Suppressor macrophage (primary cell): ENCODE measurements at regions not wholly inside any gene's neighbourhood (a gene's known extent, or its start where the extent isn't known, plus 50 kb on each side); places are given as distances from the start of the nearest gene placed in this dataset.
"Not testable (repeated sequence)": the region's sequence is repeated elsewhere in the genome, so short reads cannot be mapped to it uniquely, and the experiment has no call there.

Source experiments
- DNase-seq, 4 experiments: peaks; one replicate each; pipeline ENCODE4 v3.0.0-alpha.2; 2020 to 2022

DNA sequence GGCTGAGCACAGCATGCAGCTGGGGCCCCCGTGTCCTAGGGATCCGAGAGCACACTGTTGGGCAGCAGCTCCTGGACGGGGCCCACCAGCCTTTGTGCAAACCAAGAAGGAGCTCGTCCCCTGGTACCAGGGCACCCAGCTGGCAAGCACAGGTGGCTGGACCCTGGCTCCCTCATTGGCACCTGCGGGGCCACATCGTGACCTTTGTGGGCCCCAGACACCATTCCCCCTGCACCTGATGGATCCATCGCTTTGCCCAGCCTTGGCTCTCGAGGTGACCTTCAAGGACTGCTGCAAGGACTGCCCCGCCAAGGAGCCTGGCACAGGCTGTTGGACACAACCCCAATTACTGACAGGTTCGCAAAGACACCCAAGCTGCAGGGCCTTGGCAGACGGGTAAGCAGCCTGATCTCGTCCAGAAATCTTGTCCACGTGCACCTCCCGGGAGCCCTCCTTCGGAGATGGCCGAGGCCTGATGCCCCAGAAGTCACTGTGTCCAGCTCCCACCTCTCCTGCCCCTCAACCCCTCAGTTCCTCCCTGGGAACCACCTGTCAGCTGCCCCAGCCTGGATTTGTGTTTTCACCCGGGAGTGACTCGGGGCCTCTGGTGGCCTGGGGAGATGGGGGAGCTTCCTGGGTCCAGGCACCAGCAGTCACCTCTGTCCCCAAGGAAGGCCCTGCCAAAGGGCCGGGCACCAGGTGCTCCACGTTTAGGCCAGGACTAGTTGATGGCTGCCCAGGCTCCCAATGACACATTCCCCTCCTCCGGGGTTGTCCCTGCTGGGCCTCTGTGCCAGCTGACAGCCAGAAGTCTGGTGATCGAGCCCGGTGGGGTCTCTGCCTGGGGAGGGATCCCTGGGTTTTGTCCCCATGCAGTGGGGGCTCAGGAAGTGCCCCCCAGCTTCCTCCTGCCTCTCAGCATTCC, 137.1 kb upstream of the PPP1R26 start:
- DNase-seq: no peak

DNA sequence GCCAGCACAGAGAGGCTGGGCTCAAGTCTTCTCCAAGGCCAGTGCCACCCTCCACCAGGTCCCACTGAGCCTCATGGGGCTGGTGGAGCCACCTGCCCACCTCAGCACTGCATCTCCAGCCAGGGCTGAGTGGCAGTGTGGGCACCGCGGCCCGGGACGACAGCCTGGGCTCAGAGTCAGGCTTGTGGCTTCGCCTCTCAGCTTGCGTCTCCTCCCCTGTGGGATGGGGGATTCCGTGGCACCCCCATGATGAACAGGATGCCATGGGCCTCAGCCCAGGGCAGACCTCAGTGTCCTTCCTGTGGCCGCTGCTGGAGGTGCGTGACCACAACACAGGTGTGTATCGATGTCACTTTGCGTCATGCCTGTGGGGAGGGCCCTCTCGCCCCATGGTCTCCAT, 136.4 kb upstream of the PPP1R26 start:
- no peak for DNase-seq

DNA sequence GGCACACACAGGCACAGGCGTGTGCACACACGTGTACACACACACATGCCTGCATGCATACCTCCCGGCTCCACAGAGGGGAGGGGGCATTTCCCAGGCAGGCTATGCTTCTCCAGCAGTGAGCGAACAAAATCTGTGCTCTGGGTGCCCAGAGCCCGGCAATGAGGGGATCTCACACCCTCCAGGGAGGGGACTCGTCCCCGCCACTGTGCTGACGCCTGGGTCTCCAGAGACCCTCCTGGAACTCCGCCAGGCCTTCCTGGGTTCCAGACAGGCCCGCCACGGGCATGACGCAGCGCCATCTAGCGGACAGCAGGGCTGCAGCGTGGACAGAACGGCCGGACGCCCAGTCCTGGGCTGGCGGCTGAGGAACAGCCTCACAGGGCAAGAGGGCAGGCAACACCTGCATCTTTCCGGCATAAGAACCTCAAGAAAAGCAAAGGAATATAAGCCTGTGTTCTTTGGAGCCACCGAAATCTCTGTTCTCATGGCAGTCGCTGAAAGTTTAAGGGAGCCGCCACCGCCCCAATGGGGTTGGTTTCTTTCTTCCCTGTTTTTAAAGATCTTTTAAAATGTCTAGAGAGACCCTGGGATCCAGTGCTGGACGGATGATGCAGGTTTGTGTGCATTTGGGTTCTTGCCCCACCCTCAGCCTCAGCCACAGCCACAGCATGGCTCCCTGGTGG, 135.6 kb upstream of the PPP1R26 start:
- DNase-seq: peak; percentile 40 to 78 (median 54)

DNA sequence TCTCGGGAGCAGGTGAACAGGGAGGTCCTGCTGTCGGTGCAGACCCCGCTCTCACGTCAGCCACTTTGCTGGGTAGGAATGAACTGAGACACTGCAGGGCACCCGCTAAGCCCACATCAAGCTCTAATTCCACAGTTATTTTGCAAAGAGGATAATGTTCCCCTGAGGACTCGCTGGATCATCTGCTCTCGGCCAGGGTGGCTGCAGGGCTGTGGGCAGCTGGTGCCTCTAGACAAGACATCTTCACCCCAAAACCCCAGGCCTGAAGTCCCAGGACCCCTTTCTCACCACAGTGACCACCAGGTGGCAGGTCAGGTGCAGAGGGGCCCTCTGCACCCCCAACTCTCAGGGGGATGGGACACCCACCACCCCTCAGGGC, 135.1 kb upstream of the PPP1R26 start:
- DNase-seq: no peak

DNA sequence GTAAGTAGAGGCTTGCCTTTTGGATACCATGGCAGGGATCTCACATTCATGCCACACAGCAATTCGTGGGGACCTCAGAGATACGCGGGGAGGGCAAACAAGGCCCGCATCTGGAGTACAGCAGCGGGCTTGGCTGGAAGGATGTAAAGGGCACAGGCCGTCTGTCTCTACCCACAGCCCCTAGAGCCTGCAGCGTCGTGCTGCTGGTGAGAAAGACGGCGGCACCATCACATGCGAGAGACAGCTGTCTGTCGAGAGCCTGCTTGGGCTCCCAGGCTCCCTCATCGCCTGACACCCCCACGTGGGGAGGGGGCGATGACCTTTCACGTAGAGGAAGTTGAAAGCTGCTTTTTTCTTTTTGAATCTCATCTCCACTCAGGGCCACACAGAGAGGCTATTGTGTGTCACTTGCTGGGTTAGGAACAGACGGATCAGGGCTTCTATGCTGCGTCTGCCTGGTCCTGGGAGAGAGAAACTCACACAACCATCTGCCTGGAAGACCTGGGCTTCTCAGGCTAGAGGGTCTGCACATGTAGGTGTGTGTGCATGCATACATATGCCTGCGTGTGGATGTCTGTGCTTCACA, 134.6 kb upstream of the PPP1R26 start:
- DNase-seq: no peak

GRCh38 chr9:135345775-135346433, 133.7 kb upstream of the PPP1R26 start:
- DNase-seq: no peak

DNA sequence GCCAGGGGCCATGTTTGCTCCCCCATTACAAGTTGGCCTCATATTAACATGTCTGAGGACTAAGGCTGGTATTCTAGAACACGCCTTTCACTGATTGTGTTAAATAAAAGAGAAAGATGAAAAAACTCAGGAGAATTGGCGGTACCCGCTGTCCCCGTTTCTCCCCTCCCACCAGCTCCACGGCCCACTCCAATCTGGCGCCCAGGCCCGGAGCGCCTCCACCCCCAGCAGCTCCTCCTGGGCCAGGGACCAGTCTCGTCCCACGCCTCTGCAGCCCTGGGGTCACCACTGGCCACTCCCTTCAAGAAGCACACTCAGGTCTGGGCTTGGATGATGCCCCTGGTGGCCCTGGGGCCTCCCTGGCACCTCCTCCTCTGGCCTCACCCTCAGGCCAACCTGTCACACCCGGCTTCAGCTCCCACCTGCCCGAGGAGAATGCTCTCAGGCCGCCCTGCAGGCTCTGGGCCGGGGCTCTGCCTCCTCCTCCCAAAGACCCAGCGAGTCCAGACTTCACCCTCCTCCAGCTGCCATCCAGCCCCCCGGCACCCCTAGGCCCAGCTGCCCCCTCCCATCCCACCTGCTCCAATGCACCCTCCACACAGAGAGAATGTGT, 133.0 kb upstream of the PPP1R26 start:
- DNase-seq: no peak

- no peak for DNase-seq
Observed at GRCh38 chr9:135347461-135347860, 132.1 kb upstream of the PPP1R26 start.

- no peak for DNase-seq
Observed at GRCh38 chr9:135348076-135348787, 131.3 kb upstream of the PPP1R26 start.

DNA sequence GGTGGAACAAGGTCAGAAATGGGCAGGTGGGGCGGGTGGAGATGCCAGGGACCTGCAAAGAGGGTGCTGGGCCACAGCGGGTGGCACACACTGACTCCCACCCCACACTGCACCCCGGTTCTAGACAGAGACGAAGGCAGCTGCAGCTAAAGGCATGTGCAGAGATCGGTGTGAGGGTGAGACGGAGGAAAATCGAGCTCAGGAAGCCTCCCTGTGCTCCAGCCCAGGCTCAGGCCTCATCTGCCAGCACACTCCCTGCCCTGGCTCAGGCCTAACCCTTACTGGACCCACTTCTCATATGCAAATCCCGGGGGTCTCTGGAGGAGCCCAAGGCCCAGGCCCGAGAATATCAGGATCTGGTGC, 130.8 kb upstream of the PPP1R26 start:
- DNase-seq: no peak

GRCh38 chr9:135349212-135350002, 130.2 kb upstream of the PPP1R26 start:
- no peak for DNase-seq

DNA sequence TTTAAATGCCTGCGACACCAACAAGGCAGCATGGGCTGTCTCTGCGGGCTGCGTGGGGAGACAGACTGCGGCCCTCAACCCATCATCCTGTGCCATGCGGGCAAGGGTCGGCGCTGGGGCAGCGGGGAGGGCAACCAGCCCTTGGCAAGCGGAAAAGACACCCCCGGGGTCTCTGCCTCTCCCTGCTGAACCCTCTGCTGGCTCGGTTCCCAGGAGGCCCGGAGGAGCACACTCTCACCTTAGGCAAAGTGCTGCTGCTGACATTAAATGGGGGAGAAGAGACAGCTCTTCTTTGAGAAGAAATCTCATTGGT, 129.6 kb upstream of the PPP1R26 start:
- DNase-seq: no peak

DNA sequence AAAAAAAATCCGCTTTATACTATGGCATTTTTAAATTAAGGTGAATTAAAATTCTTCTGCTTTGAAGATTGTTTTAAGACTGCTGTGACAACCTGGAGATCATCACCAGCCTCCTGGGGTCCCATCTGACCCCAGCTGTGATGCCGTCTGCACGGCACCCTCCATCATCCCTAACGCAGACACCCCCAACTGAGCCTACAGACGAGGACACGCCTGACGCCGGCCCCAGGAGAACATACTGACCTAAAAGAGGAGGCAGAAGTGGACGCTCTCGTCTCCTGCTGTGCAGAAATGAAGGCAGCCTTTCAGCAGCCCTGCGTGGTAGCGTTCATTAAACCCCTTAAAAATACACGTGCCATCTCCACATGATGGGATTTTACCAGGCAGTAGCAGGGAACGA, 125.6 kb upstream of the PPP1R26 start:
- DNase-seq: no peak

GRCh38 chr9:135355521-135356011, 124.0 kb upstream of the PPP1R26 start:
- DNase-seq: no peak

DNA sequence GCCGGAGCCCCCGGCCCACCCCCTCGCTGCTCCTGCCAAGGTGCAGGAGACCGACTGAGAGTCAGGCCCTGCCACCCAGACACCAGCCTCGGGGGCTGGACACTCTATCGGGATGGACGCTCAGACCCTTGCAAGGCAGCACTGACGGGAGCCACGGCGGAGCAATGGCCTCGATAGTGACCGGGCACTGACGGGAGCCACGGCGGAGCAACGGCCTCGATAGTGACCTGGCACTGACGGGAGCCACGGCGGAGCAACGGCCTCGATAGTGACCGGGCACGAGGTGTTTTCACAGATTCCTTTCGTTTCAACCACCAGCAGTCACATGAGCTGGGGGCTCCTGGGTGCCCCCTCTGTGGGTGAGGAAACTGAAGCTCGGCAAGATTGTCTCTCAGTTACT, 123.6 kb upstream of the PPP1R26 start:
- DNase-seq: no peak

- no peak for DNase-seq
Observed at GRCh38 chr9:135356796-135357195, 122.8 kb upstream of the PPP1R26 start.

DNA sequence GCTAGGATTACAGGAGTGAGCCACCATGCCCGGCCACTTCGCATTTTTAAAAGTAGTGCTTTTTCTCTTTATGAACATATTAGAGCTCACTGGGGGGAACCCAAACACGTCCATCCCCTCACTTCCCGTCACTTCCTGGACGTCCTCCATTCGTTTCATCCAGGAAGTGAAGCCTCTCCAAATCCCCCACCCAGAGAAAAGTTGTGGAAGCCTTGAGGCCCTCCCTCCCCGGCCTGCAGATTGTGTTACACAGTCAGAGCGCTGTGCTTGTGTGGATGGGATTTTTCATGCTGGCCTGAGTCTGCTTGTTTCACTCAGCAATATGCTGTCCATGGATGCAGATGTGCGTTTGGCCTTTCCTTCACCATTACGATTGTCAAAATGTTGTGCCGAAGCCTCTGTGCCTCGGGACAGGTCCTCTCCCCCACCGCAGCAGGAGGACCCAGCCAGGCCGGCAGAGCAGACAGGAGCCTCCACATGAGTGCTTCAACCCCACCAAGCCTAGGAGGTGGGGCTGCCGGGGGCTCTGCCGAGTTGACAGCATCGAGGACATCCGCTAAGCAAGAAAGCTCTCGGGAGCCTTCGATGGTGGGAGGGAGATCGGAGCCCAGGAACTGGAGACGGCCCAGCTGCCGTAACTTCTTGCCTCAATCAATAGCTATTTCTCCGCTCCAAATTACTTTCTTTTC, 121.6 kb upstream of the PPP1R26 start:
- DNase-seq: no peak

DNA sequence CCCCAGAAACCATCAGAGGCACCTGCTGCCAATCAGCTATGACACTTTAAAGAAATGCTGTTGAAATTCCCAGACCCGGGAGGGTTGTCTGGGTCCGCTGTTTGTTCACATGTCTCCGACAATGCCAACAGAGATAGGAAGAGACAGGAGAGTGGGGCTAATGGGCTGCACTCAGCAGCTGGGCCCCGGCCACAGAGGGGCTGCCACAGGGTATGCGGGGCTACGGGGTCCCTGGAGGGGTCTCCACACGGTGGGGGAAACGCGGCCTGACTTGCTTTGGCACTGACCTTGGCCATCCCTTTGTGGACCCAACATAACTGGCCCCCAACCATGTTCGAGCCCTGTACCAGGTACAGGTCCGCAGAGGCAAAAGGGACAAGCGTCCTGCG, 121.0 kb upstream of the PPP1R26 start:
- DNase-seq: no peak

DNA sequence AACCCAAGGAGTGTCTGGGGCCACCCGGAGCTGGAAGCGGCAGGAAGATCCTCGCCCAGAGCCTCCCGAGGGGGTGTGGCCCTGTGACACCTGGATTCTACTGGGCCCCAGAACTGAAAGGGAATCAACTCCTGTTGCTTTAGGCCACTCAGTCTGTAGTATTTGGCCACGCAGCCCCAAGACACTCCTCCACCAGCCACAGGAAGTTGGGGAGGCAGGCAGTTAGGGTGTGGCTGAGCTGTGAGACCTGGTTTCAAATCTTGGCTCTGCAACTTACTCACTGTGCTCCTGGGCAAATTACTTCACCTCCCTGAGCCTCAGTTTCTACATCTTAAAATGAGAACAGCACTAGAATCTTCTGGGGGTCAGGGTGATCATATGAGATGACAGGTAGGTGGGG, 119.8 kb upstream of the PPP1R26 start:
- no peak for DNase-seq

DNA sequence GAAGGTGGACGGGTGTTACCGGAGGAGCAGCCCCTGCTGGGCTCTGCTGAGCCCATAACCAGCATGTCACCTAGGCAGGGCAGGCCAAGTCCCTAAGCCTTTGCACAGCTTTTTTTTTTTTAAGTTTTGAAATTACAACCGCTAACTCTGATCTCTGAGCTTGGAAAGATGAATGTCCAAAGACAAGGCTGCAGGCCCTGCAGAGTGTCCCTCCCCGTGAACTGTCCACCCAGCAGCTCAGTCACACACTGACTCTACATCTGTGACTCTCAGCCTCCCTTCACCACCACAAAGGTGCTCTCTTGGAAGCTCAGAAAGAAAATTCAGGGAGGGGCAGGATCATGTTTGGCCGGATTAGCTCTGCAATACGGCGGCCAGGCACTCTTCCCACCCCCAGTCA, 119.0 kb upstream of the PPP1R26 start:
- no peak for DNase-seq

DNA sequence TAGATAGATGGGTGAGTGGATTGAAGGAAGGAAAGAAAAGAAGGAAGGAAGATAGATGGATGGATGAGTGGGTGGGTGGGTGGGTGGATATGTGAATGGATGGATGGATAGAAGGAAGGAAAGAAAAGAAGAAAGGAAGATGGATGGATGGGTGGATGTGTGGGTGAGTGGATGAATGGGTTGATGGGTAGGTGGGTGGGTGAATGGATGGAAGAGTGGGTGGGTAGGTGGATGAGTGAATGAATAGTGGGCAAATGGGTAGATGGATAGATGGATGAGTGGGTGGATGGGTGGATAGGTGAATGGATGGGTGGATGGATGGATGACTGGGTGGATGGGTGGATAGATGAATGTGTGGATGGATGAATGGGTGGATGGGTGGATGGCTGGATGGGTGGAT, 117.9 kb upstream of the PPP1R26 start:
- DNase-seq: not testable (repeated sequence)
